ENCODE measurements at regions not wholly inside any gene's neighbourhood (a gene's known extent, or its start where the extent isn't known, plus 50 kb on each side); places are given as distances from the start of the nearest gene placed in this dataset.

DNA sequence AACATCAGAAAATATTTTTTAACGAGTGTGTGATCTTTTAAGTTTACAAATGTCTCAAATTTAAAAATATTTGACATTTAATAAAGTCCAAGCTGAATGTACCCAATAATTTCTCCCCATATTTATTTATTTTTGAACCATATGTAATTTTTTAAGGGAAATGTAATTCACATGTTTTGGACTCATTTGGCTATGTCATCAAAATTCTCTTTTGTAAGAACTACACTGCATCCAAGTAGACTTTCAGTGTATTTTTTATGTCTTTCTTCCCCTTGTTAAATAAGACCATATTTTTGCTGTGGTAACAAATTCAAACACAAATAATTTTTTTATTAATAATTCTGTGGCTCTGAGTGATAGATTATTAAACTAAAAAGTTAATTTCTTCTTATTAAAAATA, 365.2 kb downstream of the CD109 start:
- H3K27me3 Mint-ChIP-seq, result no peaks in the 10 kb centered on the region
- peaks cover 9% of the 10 kb centered on the region for H3K9me3 Mint-ChIP-seq (ENCODE audit: low read depth)
- TF ChIP-seq, protein P1, sequence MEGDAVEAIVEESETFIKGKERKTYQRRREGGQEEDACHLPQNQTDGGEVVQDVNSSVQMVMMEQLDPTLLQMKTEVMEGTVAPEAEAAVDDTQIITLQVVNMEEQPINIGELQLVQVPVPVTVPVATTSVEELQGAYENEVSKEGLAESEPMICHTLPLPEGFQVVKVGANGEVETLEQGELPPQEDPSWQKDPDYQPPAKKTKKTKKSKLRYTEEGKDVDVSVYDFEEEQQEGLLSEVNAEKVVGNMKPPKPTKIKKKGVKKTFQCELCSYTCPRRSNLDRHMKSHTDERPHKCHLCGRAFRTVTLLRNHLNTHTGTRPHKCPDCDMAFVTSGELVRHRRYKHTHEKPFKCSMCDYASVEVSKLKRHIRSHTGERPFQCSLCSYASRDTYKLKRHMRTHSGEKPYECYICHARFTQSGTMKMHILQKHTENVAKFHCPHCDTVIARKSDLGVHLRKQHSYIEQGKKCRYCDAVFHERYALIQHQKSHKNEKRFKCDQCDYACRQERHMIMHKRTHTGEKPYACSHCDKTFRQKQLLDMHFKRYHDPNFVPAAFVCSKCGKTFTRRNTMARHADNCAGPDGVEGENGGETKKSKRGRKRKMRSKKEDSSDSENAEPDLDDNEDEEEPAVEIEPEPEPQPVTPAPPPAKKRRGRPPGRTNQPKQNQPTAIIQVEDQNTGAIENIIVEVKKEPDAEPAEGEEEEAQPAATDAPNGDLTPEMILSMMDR (IDR thresholded peaks at IDR 0.05; ENCODE audit: unreplicated experiment), result no peak
- H3K4me1 Mint-ChIP-seq (ENCODE audit: low read depth), result no peaks in the 10 kb centered on the region
- no peaks in the 10 kb centered on the region for H3K36me3 Mint-ChIP-seq (ENCODE audit: insufficient read depth)
- DNase-seq (ENCODE audit: low spot score, unreplicated experiment), result no peak
- H3K4me3 Mint-ChIP-seq (ENCODE audit: low read depth), result no peak overlapping the region
- no peak overlapping the region for H3K27ac Mint-ChIP-seq

DNA sequence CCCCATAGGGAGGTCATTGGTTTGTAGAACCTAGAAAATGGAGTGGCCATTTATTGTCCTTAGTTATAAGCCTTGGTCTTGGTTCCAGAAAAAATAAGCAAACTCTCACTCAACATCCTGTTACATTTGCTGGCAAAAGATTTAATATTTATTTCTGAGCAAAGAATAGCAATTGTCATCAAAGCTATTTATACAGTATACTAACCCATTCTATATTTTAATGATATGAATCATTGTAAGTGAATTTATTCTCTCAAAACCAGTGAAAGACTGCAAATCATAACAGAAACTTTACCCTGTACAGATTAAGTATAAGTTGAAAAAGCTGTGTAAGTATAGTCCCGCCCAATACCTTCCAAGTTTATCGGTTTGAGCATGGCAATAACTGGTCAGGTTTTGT, 364.4 kb downstream of the CD109 start:
- no peaks in the 10 kb centered on the region for H3K4me1 Mint-ChIP-seq (ENCODE audit: low read depth)
- TF ChIP-seq, protein P1 (IDR thresholded peaks at IDR 0.05; ENCODE audit: unreplicated experiment), result no peak
- DNase-seq (ENCODE audit: low spot score, unreplicated experiment), result no peak
- no peak overlapping the region for H3K4me3 Mint-ChIP-seq (ENCODE audit: low read depth)
- no peaks in the 10 kb centered on the region for H3K36me3 Mint-ChIP-seq (ENCODE audit: insufficient read depth)
- peaks cover 12% of the 10 kb centered on the region for H3K9me3 Mint-ChIP-seq (ENCODE audit: low read depth)
- H3K27ac Mint-ChIP-seq, result no peak overlapping the region
- H3K27me3 Mint-ChIP-seq, result no peaks in the 10 kb centered on the region

DNA sequence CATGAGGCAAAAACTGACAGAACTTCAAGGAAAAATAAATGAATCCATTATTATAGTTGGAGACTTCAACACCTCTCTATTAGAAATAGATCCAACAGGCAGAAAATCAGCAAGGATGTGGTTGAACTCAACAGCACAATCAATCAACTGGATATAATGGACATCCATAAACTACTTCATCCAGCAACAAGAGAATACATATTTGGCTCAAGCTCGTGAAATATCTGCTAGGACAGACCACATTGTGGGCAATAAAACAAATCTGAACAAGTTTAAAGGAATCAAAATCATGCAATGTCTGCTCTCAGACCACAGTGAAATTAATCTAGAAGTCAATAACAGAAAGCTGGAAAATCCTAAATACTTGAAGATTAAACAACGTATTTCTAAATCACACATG, 362.6 kb downstream of the CD109 start:
- Mint-ChIP-seq H3K9me3 (ENCODE audit: low read depth) (peaks cover 12% of the 10 kb centered on the region), H3K36me3 (ENCODE audit: insufficient read depth) (no peaks in the 10 kb centered on the region), H3K4me3 (ENCODE audit: low read depth) (no peak overlapping the region), H3K4me1 (ENCODE audit: low read depth) (peaks cover 4% of the 10 kb centered on the region), H3K27me3 (no peaks in the 10 kb centered on the region), H3K27ac (no peak overlapping the region)
- no peak for DNase-seq (ENCODE audit: low spot score, unreplicated experiment)
- TF ChIP-seq, protein P1 (IDR thresholded peaks at IDR 0.05; ENCODE audit: unreplicated experiment), result no peak

DNA sequence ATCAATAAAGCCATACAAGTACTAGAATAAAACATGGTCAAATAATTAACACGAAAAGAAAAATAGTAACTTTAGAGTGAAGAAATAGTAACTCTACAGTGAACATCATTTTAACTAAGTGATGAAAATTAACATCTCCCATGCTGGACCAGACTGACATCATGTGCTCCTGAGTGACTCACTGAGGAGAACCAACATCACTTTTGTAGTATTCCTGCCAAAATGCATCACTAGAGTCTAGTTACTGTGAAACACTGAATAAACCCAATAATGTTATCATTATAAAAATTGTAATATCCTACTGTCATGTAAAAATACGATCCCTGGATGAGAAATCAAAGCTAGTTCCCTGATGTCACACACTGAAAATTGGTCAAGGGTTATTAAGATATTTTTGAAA, 361.3 kb downstream of the CD109 start:
- Mint-ChIP-seq H3K4me1 (ENCODE audit: low read depth) (peaks cover 10% of the 10 kb centered on the region), H3K27ac (no peak overlapping the region), H3K9me3 (ENCODE audit: low read depth) (peaks cover 12% of the 10 kb centered on the region), H3K36me3 (ENCODE audit: insufficient read depth) (no peaks in the 10 kb centered on the region), H3K4me3 (ENCODE audit: low read depth) (no peak overlapping the region), H3K27me3 (no peaks in the 10 kb centered on the region)
- TF ChIP-seq, protein P1 (IDR thresholded peaks at IDR 0.05; ENCODE audit: unreplicated experiment), result no peak
- DNase-seq (ENCODE audit: low spot score, unreplicated experiment), result no peak

- Mint-ChIP-seq H3K36me3 (ENCODE audit: insufficient read depth) (no peaks in the 10 kb centered on the region), H3K27ac (no peak overlapping the region), H3K4me1 (ENCODE audit: low read depth) (peaks cover 11% of the 10 kb centered on the region), H3K4me3 (ENCODE audit: low read depth) (no peak overlapping the region), H3K9me3 (ENCODE audit: low read depth) (peaks cover 12% of the 10 kb centered on the region), H3K27me3 (no peaks in the 10 kb centered on the region)
- TF ChIP-seq, protein P1 (IDR thresholded peaks at IDR 0.05; ENCODE audit: unreplicated experiment), result no peak
- no peak for DNase-seq (ENCODE audit: low spot score, unreplicated experiment)
Observed at GRCh38 chr6:74054190-74054589, 358.2 kb downstream of the CD109 start.
